HG02623 (cell line): ENCODE measurements at regions not wholly inside any gene's neighbourhood (a gene's known extent, or its start where the extent isn't known, plus 50 kb on each side); places are given as distances from the start of the nearest gene placed in this dataset.
A peak's percentile ranks its signal among the peaks of the same experiment; 100 is the strongest.
"Not testable (repeated sequence)": the region's sequence is repeated elsewhere in the genome, so short reads cannot be mapped to it uniquely, and the experiment has no call there.

Source experiments
- ATAC-seq: cut with Tn5 transposase; IDR thresholded peaks from one replicate; pipeline ENCODE4 v1.9.1; 2021; ENCODE audit warnings: moderate library complexity; ENCODE audit not compliant: unreplicated experiment

DNA sequence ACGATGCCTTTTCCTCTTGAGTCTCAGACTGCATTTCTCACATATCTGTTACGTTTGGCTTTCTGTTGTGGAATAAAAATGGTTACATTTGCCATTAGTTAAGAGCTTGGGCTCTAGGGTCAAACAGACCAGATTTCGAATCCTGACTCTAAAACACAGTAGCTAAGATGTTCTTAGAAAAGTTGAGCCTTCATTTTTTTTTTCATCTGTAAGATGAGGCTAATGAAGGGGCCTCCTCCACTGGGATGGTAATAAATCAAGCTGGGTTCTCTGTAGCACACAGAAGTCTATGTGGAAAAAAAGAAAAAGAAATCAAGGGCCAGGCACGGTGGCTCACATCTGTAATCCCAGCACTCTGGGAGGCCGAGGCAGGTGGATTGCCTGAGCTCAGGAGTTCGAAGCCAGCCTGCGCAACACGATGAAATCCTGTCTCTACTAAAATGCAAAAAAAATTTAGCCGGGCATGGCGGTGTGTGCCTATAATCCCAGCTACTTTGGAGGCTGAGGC lies 49.9 kb upstream of the CAPRIN1 start:
- no peak for ATAC-seq

DNA sequence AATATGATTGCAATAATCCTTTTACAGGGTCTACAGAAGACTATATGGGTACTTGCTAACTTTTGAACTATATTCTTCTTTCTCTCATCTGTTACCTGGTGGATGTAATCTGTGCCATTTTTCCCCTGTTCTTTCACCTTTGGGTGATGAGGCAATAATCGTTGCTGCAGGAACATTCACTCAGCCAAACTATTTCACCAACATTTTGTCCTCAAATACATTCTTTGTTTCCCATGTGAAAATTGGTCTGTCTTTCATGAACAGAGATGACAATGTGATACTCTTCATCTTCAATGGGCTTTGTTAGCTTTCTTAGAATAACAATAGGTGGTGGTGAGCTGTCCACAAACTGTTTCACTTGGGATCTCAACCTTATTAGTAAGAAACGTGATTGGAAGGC lies 52.1 kb upstream of the CAPRIN1 start:
- no peak for ATAC-seq

DNA sequence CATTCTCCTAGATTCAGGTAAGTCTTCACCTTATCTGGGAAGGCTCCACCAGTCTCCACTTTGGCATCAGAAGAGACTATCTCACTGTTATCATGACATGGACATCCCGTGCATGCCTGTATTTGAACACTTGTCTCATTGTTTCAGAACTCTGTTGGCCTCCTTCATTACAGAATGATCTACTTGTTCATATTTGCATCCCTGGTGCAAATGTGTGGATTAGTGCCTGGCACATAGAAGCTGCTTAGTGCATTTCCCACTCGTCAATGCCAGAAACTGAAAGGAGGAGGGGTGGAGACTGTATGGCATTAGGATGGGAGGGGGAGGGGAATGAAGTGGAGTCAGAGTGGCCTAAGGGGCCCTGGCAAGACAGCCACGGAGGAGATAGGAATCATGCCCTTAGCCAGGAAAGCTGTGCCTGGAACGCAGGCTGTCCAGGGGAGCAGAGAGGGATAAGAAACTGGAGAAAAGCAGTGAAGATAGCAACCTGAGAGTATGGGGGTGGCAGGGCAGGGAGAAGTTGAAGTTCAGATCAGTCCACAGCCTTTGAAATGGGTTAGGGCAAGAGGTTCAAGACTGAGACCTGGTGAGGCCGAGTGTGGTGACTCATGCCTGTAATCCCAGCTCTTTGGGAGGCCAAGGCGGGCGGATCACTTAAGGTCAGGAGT lies 53.8 kb upstream of the CAPRIN1 start:
- no peak for ATAC-seq

DNA sequence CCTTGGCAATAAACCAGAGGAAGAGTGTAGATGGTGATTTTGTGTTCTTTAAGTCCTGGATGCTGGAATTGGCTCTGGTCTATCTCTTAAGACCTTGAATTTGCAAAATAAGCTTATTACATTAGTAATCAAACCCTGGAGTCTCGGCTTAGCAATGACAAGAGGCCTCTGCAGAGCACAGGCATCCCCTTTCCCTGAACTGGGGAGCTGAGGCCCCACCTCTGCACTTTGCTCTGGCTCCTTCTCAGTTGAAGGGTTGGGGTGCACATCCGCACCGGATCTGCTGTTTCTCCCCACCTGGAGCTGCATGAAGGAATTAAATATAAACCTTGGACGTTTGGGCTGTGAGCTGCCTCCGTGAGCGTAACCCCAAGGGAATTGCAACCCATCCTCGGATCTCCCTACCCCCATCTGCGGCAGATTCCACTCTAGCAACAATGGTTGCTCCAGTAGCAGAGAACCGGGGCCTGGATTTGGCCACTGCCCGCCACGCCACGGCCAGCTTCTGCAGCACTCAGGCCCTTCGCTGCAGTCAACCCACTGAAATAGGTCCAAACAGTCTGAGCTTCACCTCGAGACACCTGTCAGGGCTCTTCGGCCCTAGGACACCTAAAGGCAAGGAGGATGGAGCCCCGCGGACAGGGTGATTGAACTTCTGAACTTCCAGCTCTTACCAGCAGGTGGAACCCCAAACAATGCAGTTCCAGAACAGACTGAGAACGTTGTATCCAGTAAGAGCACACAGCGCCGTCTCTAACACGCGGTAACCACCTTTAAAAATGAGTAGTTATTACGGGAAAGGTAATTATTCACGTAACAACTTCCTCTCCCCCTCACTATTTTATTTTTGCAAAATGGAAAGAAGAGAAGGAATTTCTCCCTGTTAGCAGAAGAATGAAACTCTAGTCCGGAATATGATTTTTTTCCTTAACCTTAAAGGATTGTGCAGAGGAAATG lies 54.8 kb upstream of the CAPRIN1 start:
- ATAC-seq, result peak; percentile 70

DNA sequence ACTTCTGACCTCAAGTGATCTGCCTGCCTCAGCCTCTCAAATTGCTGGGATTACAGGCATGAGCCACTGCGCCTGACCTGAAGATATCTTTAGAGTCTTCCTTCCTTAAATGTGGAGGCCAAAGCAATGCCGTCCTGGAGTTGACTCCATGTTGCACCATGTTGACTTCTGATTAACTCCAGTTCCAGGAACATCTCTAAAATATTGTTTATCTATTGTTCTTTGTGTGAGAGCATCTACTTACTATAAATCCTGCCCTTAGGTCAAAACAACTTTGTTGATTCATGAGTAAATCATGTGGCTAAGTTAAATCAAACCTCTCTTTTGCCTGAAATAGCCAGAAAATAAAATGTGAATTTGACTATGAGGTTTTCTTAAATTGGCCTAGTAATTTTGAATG lies 56.6 kb upstream of the CAPRIN1 start:
- no peak for ATAC-seq

DNA sequence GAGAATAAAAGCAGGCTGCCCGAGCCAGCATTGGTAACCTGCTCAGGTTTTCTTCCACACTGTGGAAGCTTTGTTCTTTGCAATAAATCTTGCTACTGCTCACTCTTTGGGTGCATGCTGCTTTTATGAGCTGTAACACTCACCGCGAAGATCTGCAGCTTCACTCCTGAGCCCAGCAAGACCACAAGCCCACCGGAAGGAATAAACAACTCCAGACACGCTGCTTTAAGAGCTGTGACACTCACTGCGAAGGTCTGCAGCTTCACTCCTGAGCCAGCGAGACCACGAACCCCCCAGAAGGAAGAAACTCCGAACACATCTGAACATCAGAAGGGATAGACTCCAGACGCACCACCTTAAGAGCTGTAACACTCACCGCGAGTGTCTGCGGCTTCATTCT lies 60.4 kb upstream of the CAPRIN1 start:
- ATAC-seq, result not testable (repeated sequence)

DNA sequence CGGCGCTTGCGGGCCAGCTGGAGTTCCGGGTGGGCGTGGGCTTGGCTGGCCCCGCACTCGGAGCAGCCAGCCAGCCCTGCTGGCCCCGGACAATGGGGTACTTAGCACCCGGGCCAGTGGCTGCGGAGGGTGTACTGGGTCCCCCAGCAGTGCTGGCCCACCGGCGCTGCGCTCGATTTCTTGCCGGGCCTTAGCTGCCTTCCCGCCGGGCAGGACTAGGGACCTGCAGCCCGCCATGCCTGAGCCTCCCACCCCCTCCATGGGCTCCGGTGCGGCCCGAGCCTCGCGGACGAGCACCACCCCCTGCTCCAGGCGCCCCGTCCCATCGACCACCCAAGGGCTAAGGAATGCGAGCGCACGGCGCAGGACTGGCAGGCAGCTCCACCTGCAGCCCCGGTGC lies 61.4 kb upstream of the CAPRIN1 start:
- ATAC-seq, result not testable (repeated sequence)

DNA sequence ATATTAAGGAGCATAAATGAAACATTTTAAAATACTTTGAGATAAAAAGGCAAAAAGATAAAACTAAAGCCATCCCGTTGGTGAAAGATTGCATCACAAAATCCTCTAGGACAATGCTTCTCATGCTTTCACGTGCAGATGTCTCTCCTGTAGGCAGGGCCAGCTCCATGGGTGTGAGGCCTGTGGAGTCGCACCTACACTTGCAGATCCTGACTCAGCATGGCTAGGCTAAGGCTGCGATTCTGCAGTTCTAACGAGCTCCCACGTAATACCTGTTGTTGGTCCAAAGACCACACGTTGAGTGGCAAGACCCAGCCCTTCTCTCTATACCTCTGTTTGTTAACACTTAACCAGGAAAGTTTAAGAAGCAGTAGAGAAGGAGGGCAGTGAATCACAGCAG lies 62.1 kb upstream of the CAPRIN1 start:
- ATAC-seq, result no peak

DNA sequence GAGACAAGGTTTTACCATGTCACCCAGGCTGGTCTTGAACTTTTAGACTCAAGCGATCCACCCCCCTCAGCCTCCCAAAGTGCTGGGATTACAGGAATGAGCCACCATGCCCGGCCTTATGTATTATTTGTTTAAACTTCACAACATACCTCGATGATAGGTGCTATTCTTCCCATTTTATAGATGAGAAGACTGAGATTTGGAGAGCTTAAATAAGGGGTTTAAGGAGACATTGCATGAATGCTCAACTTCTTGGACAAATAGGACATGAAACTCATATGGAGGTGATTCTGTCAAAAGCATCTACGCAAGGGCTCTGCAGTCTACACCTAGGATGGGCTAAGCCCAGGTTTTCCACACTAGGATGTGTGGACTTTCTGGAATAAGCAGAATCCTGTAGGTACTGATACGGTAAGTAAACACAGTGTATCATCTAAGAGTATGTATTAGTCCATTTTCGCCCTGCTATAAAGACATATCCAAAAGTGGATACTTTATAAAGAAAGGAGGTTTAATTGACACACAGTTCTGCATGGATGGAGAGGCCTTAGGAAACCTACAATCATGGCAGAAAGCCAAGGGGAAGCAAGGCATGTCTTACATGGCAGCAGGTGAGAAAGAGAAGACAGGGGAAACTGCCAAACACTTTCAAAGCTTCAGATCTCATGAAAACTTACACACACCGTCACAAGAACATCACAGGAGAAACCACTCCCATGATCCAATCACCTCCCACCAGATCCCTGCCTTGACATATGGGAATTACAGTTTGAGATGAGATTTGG lies 62.8 kb upstream of the CAPRIN1 start:
- no peak for ATAC-seq

DNA sequence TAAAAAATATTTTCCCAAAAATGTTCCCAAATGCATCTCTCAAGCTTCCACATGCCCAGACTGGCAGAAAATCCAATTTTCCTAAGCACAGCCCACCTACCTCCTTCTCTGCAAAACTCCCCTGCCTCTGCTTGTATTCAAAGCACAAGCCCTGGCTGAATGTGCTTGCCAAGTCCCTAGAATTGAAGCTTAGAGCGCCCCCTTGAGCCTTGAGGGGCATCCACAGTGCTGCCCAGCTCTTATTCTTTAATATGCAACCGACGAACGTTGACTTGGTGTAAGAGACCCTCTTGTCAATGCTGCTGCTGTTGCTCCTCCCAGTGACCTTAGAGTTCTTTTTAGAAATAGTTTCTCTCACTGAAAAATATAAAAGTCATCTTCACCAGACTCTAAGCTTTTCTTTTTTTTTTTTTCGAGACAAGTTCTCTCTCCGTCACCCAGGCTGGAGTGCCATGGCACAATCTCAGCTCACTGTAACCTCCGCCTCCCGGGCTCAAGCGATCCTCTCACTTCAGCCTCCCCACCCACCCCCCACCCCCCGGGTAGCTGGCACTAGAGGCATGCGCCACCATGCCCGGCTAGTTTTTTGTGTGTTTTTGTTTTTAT lies 63.5 kb upstream of the CAPRIN1 start:
- no peak for ATAC-seq

DNA sequence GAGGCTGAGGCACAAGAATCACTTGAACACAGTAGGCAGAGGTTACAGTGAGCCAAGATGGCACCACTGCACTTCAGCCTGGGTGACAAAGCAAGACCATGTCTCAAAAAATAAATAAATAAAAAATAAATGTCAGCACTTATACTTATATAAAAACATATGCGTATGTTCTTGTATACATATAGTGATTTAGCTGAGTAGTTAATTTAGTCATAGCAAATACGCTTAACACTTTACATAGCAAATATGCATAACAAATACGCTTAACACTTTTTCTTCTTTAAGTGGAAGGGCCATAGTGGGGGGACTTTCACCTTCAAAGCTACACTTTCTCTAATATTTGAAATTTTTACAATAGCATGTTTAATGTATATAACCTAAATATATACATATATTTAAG lies 64.0 kb upstream of the CAPRIN1 start:
- ATAC-seq, result no peak

DNA sequence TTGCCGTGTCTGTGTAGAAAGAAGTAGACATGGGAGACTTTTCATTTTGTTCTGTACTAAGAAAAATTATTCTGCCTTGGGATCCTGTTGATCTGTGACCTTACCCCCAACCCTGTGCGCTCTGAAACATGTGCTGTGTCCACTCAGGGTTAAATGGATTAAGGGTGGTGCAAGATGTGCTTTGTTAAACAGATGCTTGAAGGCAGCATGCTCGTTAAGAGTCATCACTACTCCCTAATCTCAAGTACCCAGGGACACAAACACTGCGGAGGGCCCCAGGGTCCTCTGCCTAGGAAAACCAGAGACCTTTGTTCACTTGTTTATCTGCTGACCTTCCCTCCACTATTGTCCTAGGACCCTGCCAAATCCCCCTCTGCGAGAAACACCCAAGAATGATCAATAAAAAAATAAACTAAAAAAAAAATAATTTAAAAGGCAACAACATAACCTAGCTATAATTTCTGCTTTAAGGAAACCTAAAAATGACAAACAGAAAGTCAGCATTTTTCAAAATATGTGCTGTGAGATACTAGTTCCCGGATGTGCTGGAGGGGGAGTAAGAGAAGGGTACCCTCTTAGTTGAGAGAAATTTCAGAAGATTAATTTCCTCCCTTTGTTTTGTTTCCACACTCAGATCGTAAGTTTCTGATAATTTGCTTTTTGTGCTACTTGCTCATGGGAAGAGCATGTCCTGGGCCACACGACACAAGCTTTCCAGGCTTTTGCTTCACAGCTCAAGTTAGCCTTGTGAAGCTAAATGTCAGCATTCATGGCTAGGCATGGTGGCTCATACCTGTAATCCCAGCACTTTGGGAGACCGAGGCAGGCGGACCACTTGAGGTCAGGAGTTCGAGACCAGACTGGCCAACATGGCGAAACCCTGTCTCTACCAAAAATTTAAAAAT lies 64.7 kb upstream of the CAPRIN1 start:
- ATAC-seq, result not testable (repeated sequence)

DNA sequence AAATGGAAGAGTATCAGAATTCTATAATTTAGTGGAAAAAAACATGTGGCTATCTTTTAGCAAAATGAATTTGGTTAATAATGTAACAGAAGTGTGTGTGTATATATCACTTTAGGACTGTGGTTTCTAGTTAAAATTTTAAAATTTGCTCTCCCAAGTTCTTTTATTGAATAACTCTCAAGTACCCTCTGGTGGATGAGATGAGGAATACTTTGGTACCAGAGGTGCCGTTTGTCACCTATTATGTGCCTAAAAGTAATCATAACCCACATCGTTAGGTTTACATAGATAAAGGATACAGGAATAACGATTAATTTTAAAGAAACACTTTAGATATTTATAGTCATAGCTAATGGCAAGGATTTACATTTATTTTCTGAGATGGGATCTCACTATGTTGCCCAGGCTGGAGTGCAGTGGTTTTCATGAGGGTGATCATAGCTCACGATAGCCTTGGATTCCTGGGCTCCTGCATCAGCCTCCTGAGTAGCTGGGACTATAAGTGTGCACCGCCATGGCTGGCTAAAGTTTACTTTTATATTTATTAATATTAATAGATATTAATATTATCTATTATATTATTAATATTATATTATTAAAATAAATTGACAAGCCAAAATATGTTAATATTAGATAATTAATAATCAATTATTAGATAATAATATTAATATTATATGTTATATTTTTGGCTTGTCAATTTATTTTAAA lies 66.7 kb upstream of the CAPRIN1 start:
- ATAC-seq, result no peak

DNA sequence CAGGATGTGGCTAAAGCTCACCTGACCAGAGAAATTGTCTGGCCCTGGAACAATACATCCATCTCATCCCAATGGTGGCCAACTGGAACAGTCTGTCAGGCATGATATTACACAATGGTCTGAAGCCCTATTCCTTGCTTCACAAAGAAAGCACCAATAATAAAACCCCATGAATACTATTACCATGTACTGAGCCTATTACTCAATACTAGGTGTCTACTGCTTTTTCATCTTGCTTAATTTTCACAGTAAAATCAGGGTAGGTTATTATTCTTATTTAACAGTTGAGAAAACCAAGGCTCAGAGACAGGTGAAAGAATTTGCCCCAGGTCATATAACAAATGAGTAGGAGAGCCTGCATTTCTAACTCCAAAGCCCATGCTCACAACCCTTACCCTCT lies 68.9 kb upstream of the CAPRIN1 start:
- ATAC-seq, result no peak

DNA sequence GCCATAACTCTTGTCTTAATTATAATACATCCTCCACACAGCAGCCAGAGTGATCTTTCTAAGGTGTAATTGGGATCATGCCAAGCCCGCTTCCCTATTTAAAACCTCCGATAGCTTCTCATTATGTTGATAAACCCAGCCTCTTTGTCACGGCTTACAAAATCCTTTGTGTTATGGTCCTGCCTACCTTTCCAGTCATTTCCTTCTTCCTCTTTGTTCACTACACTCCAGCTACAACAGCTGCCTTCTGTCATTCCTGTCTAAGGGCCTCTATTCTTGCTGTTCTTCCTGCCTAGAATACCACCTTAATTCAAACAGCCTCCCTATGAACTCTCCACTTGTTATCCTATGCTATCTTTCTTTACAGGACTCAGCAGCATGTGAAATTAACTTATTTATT lies 70.6 kb upstream of the CAPRIN1 start:
- no peak for ATAC-seq

DNA sequence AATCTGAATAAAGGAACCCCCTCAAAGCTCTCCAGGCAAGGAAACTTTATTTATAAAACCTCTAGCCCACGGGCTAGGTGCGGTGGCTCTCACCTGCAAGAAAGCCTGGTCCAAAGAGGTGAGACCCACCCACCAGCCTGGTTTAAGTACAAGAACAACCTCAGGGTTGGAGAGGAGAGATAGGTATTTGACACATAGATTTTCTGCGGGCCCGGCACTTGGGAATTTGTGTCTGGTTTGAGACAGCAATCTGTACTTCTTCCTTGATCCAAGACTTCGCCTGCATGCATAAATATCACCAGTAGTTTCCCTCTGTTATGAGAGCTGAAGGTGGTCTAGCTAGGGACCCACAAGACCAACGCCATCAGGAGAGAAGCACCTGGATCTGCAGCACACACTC lies 73.2 kb upstream of the CAPRIN1 start:
- ATAC-seq, result no peak

DNA sequence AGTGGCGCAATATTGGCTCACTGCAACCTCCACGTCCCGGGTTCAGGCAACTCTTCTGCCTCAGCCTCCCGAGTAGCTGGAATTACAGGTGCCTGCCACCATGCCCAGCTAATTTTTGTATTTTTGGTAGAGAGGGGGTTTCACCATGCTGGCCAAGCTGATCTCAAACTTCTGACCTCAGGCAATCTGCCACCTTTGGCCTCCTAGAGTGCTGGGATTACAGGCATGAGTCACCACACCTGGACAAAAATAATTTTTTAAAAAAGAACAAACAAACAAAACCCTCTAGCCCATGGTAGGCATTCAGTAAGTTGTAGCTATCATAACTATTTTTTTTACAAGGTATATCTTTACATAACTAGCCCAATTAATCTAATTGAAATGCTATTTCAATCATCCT lies 73.9 kb upstream of the CAPRIN1 start:
- no peak for ATAC-seq

DNA sequence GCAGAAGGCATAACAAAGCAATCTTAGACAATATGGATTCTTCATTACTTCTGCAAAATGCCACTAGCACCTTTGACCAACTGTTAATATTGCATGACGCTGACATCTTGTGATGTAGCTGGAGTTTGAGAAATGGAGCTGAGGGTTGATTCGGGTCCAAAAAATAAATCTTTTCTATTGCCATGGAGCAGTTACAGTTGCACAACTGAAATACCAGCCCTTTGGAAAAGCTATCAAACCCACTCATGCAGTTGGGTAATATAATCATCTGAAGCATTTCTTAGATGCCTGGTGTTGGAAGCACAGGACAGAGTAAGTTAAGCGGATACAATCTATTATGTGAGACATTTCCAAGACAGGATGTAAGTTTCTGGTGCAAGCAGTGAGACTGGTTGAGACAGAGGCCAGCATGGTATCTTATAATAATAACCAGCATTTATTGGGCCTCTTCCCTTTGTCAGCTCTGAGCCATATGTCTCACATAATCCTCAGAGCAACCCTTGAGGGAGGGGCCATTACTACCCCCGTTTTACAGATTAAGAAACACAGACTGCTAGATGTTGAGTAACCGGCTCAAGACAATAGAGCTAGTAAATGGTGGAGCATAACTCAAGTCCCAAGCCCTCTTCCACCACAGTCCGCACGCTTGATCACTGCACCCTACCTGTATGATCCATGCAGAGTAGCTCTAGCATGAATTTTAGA lies 74.9 kb upstream of the CAPRIN1 start:
- ATAC-seq, result no peak

DNA sequence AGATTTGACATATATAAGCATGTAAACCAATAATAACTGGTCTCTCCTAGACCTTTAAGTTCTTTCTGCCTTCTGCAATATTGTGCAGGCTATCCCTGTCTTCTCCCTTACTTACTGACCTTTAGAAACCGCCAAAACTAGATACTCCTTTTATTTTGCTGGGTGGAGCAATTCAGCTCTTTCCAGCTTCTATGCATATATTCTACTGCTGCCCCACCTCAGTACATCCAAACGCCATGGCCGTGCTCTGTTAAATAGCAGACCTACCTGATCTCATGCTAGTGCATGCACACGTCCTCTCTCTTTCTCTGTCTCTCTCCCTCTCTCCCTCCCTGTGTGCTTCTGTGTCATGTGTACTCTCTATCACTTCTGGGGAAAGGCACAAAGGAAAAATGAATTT lies 76.7 kb upstream of the CAPRIN1 start:
- no peak for ATAC-seq
